HG03460 (cell line): ENCODE measurements at regions not wholly inside any gene's neighbourhood (a gene's known extent, or its start where the extent isn't known, plus 50 kb on each side); places are given as distances from the start of the nearest gene placed in this dataset.

Experiments
- ATAC-seq: cut with Tn5 transposase; IDR thresholded peaks from one replicate; pipeline ENCODE4 v1.9.1; 2021; ENCODE audit not compliant: unreplicated experiment

- ATAC-seq = peak; percentile 100
Observed at GRCh38 chr7:127447326-127447945, 54.9 kb upstream of the ZNF800 start.

GRCh38 chr7:127446842-127447241, 54.3 kb upstream of the ZNF800 start:
- ATAC-seq = no peak
